Astrocyte of the cerebellum (primary cell): ENCODE measurements at regions not wholly inside any gene's neighbourhood (a gene's known extent, or its start where the extent isn't known, plus 50 kb on each side); places are given as distances from the start of the nearest gene placed in this dataset.
A peak's percentile ranks its signal among the peaks of the same experiment; 100 is the strongest.
"Not testable (repeated sequence)": the region's sequence is repeated elsewhere in the genome, so short reads cannot be mapped to it uniquely, and the experiment has no call there.

Experiments used
- DNase-seq: peaks from one replicate; pipeline ENCODE4 v3.0.0-alpha.2; 2011; ENCODE audit warnings: low read depth
- H3K4me3 ChIP-seq: 2 replicates; pipeline ENCODE4 v1.5.1; 2011; ENCODE audit warnings: mild to moderate bottlenecking, low read depth, low read length, moderate library complexity
- CTCF ChIP-seq: IDR thresholded peaks from 2 replicates; pipeline ENCODE4 v1.5.1; 2012; ENCODE audit warnings: low read length, low read depth, moderate library complexity, mild to moderate bottlenecking; ENCODE audit errors: missing control alignments
- in situ Hi-C: cut with HindIII; loops from 2 replicates; pipeline ENCODE4 v1.10.0; 2017; ENCODE audit warnings: low sequenced_read_pairs

GRCh38 chr3:159260049-159260662, 458.3 kb downstream of the MFSD1 start:
- no peak overlapping the region for H3K4me3 ChIP-seq
- DNase-seq: peak; percentile 74
- in situ Hi-C loops: loop anchor here (25.0 kb wide), 1 partner anchor 327 kb away; no protein-coding TSS in a partner anchor
- peak; percentile 66 for TF ChIP-seq CTCF

GRCh38 chr3:159261333-159261732, 459.5 kb downstream of the MFSD1 start:
- in situ Hi-C loops: loop anchor here (25.0 kb wide), 1 partner anchor 326 kb away; no protein-coding TSS in a partner anchor
- H3K4me3 ChIP-seq: not testable (repeated sequence)

GRCh38 chr3:159263750-159264553, 462.1 kb downstream of the MFSD1 start:
- in situ Hi-C loops: loop anchor here (25.0 kb wide), 1 partner anchor 323 kb away; no protein-coding TSS in a partner anchor
- H3K4me3 ChIP-seq: no peak overlapping the region
- DNase-seq: peak; percentile 44
- peak; percentile 77 for TF ChIP-seq CTCF

More at GRCh38 chr3:159261333-159261732, 459.5 kb downstream of the MFSD1 start:
- not testable (repeated sequence) for DNase-seq

GRCh38 chr3:159265705-159266104, 463.9 kb downstream of the MFSD1 start:
- no peak overlapping the region for H3K4me3 ChIP-seq
- no peak for TF ChIP-seq CTCF
- DNase-seq: no peak
- in situ Hi-C loops: loop anchor here (5.0 to 25.0 kb wide), 2 partner anchors 322 to 537 kb away; no protein-coding TSS in a partner anchor

GRCh38 chr3:159266779-159267178, 464.9 kb downstream of the MFSD1 start:
- in situ Hi-C loops: loop anchor here (5.0 to 25.0 kb wide), 2 partner anchors 321 to 536 kb away; no protein-coding TSS in a partner anchor
- no peak for DNase-seq

GRCh38 chr3:159271799-159272512, 470.1 kb downstream of the MFSD1 start:
- no peak for TF ChIP-seq CTCF
- no peak for DNase-seq
- in situ Hi-C loops: loop anchor here (25.0 kb wide), 1 partner anchor 315 kb away; no protein-coding TSS in a partner anchor
- H3K4me3 ChIP-seq: no peak overlapping the region

More at GRCh38 chr3:159266779-159267178, 464.9 kb downstream of the MFSD1 start:
- TF ChIP-seq CTCF: no peak
- no peak overlapping the region for H3K4me3 ChIP-seq
